GM12878 (cell line): ENCODE measurements at regions not wholly inside any gene's neighbourhood (a gene's known extent, or its start where the extent isn't known, plus 50 kb on each side); places are given as distances from the start of the nearest gene placed in this dataset.

Experiments
- ATF3 ChIP-seq: IDR thresholded peaks from 2 replicates; pipeline ENCODE4 v1.6.1; 2011; ENCODE audit warnings: low read depth, mild to moderate bottlenecking, low read length, moderate library complexity, borderline replicate concordance; ENCODE audit errors: extremely low read depth
- CEBPB ChIP-seq, 2 experiments: fragments of 150-350 bp in 1 of 2; IDR thresholded peaks; 2 replicates each; pipeline ENCODE4 v1.6.1; 2012 to 2014; ENCODE audit warnings: low read depth in 2 of 2, low read length in 2 of 2, borderline replicate concordance in 1 of 2, inconsistent platforms in 1 of 2
- CTCF ChIP-seq, 3 experiments: IDR thresholded peaks in 2 of 3; conservative IDR thresholded peaks in 1 of 3; 2 replicates each; pipeline ENCODE4 v1.5.1; 2011; ENCODE audit warnings: low read depth in 3 of 3, low read length in 3 of 3, mild to moderate bottlenecking in 3 of 3, control low read depth in 2 of 3, moderate library complexity in 2 of 3, inconsistent platforms in 1 of 3, mixed read lengths in 1 of 3; ENCODE audit not compliant: control insufficient read depth in 2 of 3, insufficient read depth in 1 of 3; ENCODE audit errors: extremely low read depth in 1 of 3
- ELK1 ChIP-seq: IDR thresholded peaks from 2 replicates; pipeline ENCODE4 v1.6.1; 2012; ENCODE audit warnings: low read depth, low read length, improper control_type of control experiment
- NFIC ChIP-seq: IDR thresholded peaks from 2 replicates; pipeline ENCODE4 v1.6.1; 2012; ENCODE audit warnings: low read depth, mild to moderate bottlenecking, inconsistent platforms, low read length, moderate library complexity
- SIN3A ChIP-seq: IDR thresholded peaks from 2 replicates; pipeline ENCODE4 v1.6.1; 2012; ENCODE audit warnings: low read depth, low read length, improper control_type of control experiment
- SPI1 ChIP-seq: IDR thresholded peaks from 2 replicates; pipeline ENCODE4 v1.6.1; 2011; ENCODE audit warnings: low read depth, mild to moderate bottlenecking, low read length, moderate library complexity, borderline replicate concordance; ENCODE audit not compliant: insufficient read depth

GRCh38 chr2:147094077-147094476 is 750.8 kb upstream of the ACVR2A start:
- TF ChIP-seq CTCF (IDR thresholded peaks at IDR 0.05 in 2 of 3, conservative IDR thresholded peaks at IDR 0.05 in 1 of 3; ENCODE audit: control insufficient read depth in 2 of 3, extremely low read depth in 1 of 3, insufficient read depth in 1 of 3, low read depth in 3 of 3, low read length in 3 of 3) (no peak), ATF3 (no peak), NFIC (no peak), CEBPB (IDR thresholded peaks at IDR 0.05; ENCODE audit: borderline replicate concordance in 1 of 2, low read depth in 2 of 2, low read length in 2 of 2) (no peak), SPI1 (no peak), SIN3A (no peak), ELK1 (no peak)
